Breast epithelium (tissue), 4 donors: ENCODE measurements at regions not wholly inside any gene's neighbourhood (a gene's known extent, or its start where the extent isn't known, plus 50 kb on each side); places are given as distances from the start of the nearest gene placed in this dataset.

Experiments
- DNase-seq, 2 donors: peaks; one replicate each; pipeline ENCODE4 v3.0.0-alpha.2; 2019; ENCODE audit warnings: low spot score in 2 of 2
- H3K27ac ChIP-seq, 2 donors: fragments of 200-600 bp; sonication (generic) in 1 of 2; one replicate each; pipeline ENCODE4 v1.5.1; 2016 to 2019; ENCODE audit warnings: mild to moderate bottlenecking in 1 of 2
- H3K27me3 ChIP-seq, 2 donors: fragments of 200-600 bp; sonication (generic) in 1 of 2; one replicate each; pipeline versions ENCODE4 v1.5.1 to v1.6.0; 2017 to 2019; ENCODE audit warnings: control low read depth in 1 of 2, mild to moderate bottlenecking in 1 of 2
- H3K36me3 ChIP-seq: fragments of 200-600 bp; one replicate; pipeline ENCODE4 v1.5.1; 2019
- H3K4me1 ChIP-seq, 2 donors: fragments of 200-600 bp; sonication (generic); one replicate each; pipeline ENCODE4 v1.5.1; 2016 to 2019; ENCODE audit warnings: control low read depth in 1 of 2
- H3K4me3 ChIP-seq, 3 donors: fragments of 200-600 bp; sonication (generic); 1 replicate in 2 of 3; 2 replicates in 1 of 3; pipeline ENCODE4 v1.5.1; 2016 to 2019; ENCODE audit warnings: mild to moderate bottlenecking in 3 of 3, moderate library complexity in 2 of 3
- H3K9me3 ChIP-seq, 2 donors: fragments of 200-600 bp; sonication (generic) in 1 of 2; one replicate each; pipeline ENCODE4 v1.5.1; 2016 to 2019; ENCODE audit warnings: control low read depth in 1 of 2
- CTCF ChIP-seq, 3 donors: fragments of 450-650 bp; IDR thresholded peaks; one replicate each; pipeline ENCODE4 v1.5.1; 2016 to 2017; ENCODE audit warnings: antibody characterized with exemption in 3 of 3, mild to moderate bottlenecking in 3 of 3, moderate library complexity in 3 of 3
- POLR2A ChIP-seq: fragments of 450-650 bp; IDR thresholded peaks from one replicate; pipeline ENCODE4 v1.6.1; 2016; ENCODE audit warnings: antibody characterized with exemption, mild to moderate bottlenecking, moderate library complexity
- POLR2AphosphoS5 ChIP-seq, 3 donors: sonication (generic); formaldehyde crosslinking; IDR thresholded peaks; one replicate each; pipeline ENCODE4 v1.6.1; 2017; ENCODE audit warnings: antibody characterized with exemption in 3 of 3
- intact Hi-C: fragments of 100-400 bp; cut with DNase I; formaldehyde crosslinking; loops from one replicate; pipeline ENCODE4 v1.15.1; 2023; ENCODE audit warnings: low total_unique reads

- no peak overlapping the region for H3K4me3 ChIP-seq
- no peak for DNase-seq
- no peaks in the 10 kb centered on the region for H3K36me3 ChIP-seq
- no peaks in the 10 kb centered on the region for H3K9me3 ChIP-seq
- H3K27ac ChIP-seq = no peak overlapping the region
- no peaks in the 10 kb centered on the region for H3K4me1 ChIP-seq
- intact Hi-C loops = no loop called here
- H3K27me3 ChIP-seq = no peaks in the 10 kb centered on the region
- TF ChIP-seq POLR2AphosphoS5 (IDR thresholded peaks at IDR 0.05) (no peak), POLR2A (no peak), CTCF (IDR thresholded peaks at IDR 0.05) (no peak)
These were observed 277.1 kb downstream of the KLF5 start for GRCh38 chr13:73335944-73336343.

- no peaks in the 10 kb centered on the region for H3K9me3 ChIP-seq
- TF ChIP-seq CTCF (IDR thresholded peaks at IDR 0.05) (no peak), POLR2A (no peak), POLR2AphosphoS5 (IDR thresholded peaks at IDR 0.05) (no peak)
- H3K36me3 ChIP-seq = no peaks in the 10 kb centered on the region
- H3K27ac ChIP-seq = no peak overlapping the region
- H3K27me3 ChIP-seq = no peaks in the 10 kb centered on the region
- no peak for DNase-seq
- intact Hi-C loops = no loop called here
- no peaks in the 10 kb centered on the region for H3K4me1 ChIP-seq
- H3K4me3 ChIP-seq = no peak overlapping the region
These were observed 276.4 kb downstream of the KLF5 start for GRCh38 chr13:73335210-73335609.

- no peak for TF ChIP-seq POLR2AphosphoS5 (IDR thresholded peaks at IDR 0.05)
- TF ChIP-seq POLR2A = no peak
- TF ChIP-seq CTCF (IDR thresholded peaks at IDR 0.05) = no peak
- no peak overlapping the region for H3K27ac ChIP-seq
- H3K27me3 ChIP-seq = no peaks in the 10 kb centered on the region
- H3K9me3 ChIP-seq = no peaks in the 10 kb centered on the region
- no peak overlapping the region for H3K4me3 ChIP-seq
- no peaks in the 10 kb centered on the region for H3K4me1 ChIP-seq
- intact Hi-C loops = no loop called here
- no peaks in the 10 kb centered on the region for H3K36me3 ChIP-seq
- DNase-seq = no peak
These were observed 275.6 kb downstream of the KLF5 start for GRCh38 chr13:73334445-73334844.

- Histone ChIP-seq H3K36me3 (no peaks in the 10 kb centered on the region), H3K27me3 (no peaks in the 10 kb centered on the region), H3K27ac (no peak overlapping the region), H3K4me3 (no peak overlapping the region), H3K9me3 (no peaks in the 10 kb centered on the region), H3K4me1 (no peaks in the 10 kb centered on the region)
- DNase-seq = no peak
- TF ChIP-seq CTCF (IDR thresholded peaks at IDR 0.05) = no peak
- no peak for TF ChIP-seq POLR2AphosphoS5 (IDR thresholded peaks at IDR 0.05)
- TF ChIP-seq POLR2A = no peak
- intact Hi-C loops = no loop called here
These were observed 272.8 kb downstream of the KLF5 start for GRCh38 chr13:73331556-73331955.

- no peaks in the 10 kb centered on the region for H3K27me3 ChIP-seq
- no peaks in the 10 kb centered on the region for H3K9me3 ChIP-seq
- H3K27ac ChIP-seq = no peak overlapping the region
- no peak overlapping the region for H3K4me3 ChIP-seq
- no peaks in the 10 kb centered on the region for H3K36me3 ChIP-seq
- DNase-seq = no peak
- H3K4me1 ChIP-seq = no peaks in the 10 kb centered on the region
- TF ChIP-seq POLR2A = no peak
- TF ChIP-seq CTCF (IDR thresholded peaks at IDR 0.05) = no peak
- TF ChIP-seq POLR2AphosphoS5 (IDR thresholded peaks at IDR 0.05) = no peak
- intact Hi-C loops = no loop called here
These were observed 270.6 kb downstream of the KLF5 start for GRCh38 chr13:73329355-73329754.
